ENCODE measurements at regions not wholly inside any gene's neighbourhood (a gene's known extent, or its start where the extent isn't known, plus 50 kb on each side); places are given as distances from the start of the nearest gene placed in this dataset.

- Histone ChIP-seq H3K9me3 (no peaks in the 10 kb centered on the region), H3K4me3 (no peak overlapping the region), H3K27ac (no peak overlapping the region), H3K36me3 (no peaks in the 10 kb centered on the region), H3K4me1 (no peaks in the 10 kb centered on the region), H3K27me3 (no peaks in the 10 kb centered on the region)
- WGBS, 2 donors (ENCODE audit: low coverage in 1 of 2), result 74 to 75% methylated on average over 2 of the region's 2 CpGs
- DNase-seq, result no peak
- no peak for TF ChIP-seq POLR2AphosphoS5 (IDR thresholded peaks at IDR 0.05)
- no peak for TF ChIP-seq POLR2A (IDR thresholded peaks at IDR 0.05)
- no peak for TF ChIP-seq EP300 (IDR thresholded peaks at IDR 0.05; ENCODE audit: low read depth)
- TF ChIP-seq, protein P1, sequence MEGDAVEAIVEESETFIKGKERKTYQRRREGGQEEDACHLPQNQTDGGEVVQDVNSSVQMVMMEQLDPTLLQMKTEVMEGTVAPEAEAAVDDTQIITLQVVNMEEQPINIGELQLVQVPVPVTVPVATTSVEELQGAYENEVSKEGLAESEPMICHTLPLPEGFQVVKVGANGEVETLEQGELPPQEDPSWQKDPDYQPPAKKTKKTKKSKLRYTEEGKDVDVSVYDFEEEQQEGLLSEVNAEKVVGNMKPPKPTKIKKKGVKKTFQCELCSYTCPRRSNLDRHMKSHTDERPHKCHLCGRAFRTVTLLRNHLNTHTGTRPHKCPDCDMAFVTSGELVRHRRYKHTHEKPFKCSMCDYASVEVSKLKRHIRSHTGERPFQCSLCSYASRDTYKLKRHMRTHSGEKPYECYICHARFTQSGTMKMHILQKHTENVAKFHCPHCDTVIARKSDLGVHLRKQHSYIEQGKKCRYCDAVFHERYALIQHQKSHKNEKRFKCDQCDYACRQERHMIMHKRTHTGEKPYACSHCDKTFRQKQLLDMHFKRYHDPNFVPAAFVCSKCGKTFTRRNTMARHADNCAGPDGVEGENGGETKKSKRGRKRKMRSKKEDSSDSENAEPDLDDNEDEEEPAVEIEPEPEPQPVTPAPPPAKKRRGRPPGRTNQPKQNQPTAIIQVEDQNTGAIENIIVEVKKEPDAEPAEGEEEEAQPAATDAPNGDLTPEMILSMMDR (IDR thresholded peaks at IDR 0.05), result no peak
- intact Hi-C loops (cut with DNase I; ENCODE audit: low total_unique reads), result no loop called here
- in situ Hi-C loops (cut with MboI; ENCODE audit: low pct_ligation_motif_present in 1 of 4, low pct_unique_long_range_greater_than_20kb in 1 of 4, low sequenced_read_pairs in 3 of 4), result no loop called here
Measured at GRCh38 chr14:55813630-55814029, 233.6 kb downstream of the KTN1 start.

- WGBS, 2 donors (ENCODE audit: low coverage in 1 of 2), result 71 to 90% methylated on average over 1 of the region's 1 CpG
- Histone ChIP-seq H3K27me3 (no peaks in the 10 kb centered on the region), H3K4me1 (no peaks in the 10 kb centered on the region), H3K27ac (no peak overlapping the region), H3K4me3 (no peak overlapping the region), H3K36me3 (no peaks in the 10 kb centered on the region), H3K9me3 (no peaks in the 10 kb centered on the region)
- intact Hi-C loops (cut with DNase I; ENCODE audit: low total_unique reads), result no loop called here
- in situ Hi-C loops (cut with MboI; ENCODE audit: low pct_ligation_motif_present in 1 of 4, low pct_unique_long_range_greater_than_20kb in 1 of 4, low sequenced_read_pairs in 3 of 4), result no loop called here
- TF ChIP-seq POLR2A (IDR thresholded peaks at IDR 0.05), result no peak
- TF ChIP-seq, protein P1 (IDR thresholded peaks at IDR 0.05), result no peak
- no peak for TF ChIP-seq POLR2AphosphoS5 (IDR thresholded peaks at IDR 0.05)
- no peak for TF ChIP-seq EP300 (IDR thresholded peaks at IDR 0.05; ENCODE audit: low read depth)
- DNase-seq, result no peak
Measured at GRCh38 chr14:55814064-55814463, 234.1 kb downstream of the KTN1 start.

- Histone ChIP-seq H3K27ac (no peak overlapping the region), H3K36me3 (no peaks in the 10 kb centered on the region), H3K27me3 (no peaks in the 10 kb centered on the region), H3K9me3 (no peaks in the 10 kb centered on the region), H3K4me3 (no peak overlapping the region), H3K4me1 (no peaks in the 10 kb centered on the region)
- DNase-seq, result no peak
- 88 to 97% methylated on average over 1 of the region's 1 CpG for WGBS, 2 donors (ENCODE audit: low coverage in 1 of 2)
- in situ Hi-C loops (cut with MboI; ENCODE audit: low pct_ligation_motif_present in 1 of 4, low pct_unique_long_range_greater_than_20kb in 1 of 4, low sequenced_read_pairs in 3 of 4) (no loop called here), intact Hi-C loops (cut with DNase I; ENCODE audit: low total_unique reads) (no loop called here)
- TF ChIP-seq, protein P1 (IDR thresholded peaks at IDR 0.05), result no peak
Measured at GRCh38 chr14:55814873-55815272, 234.9 kb downstream of the KTN1 start.

- intact Hi-C loops (cut with DNase I; ENCODE audit: low total_unique reads) (no loop called here), in situ Hi-C loops (cut with MboI; ENCODE audit: low pct_ligation_motif_present in 1 of 4, low pct_unique_long_range_greater_than_20kb in 1 of 4, low sequenced_read_pairs in 3 of 4) (no loop called here)
- no peaks in the 10 kb centered on the region for H3K36me3 ChIP-seq
- no peak overlapping the region for H3K4me3 ChIP-seq
- no peak for DNase-seq
- H3K27ac ChIP-seq, result no peak overlapping the region
- H3K4me1 ChIP-seq, result no peaks in the 10 kb centered on the region
- H3K27me3 ChIP-seq, result no peaks in the 10 kb centered on the region
- TF ChIP-seq POLR2AphosphoS5 (IDR thresholded peaks at IDR 0.05) (no peak), EP300 (IDR thresholded peaks at IDR 0.05; ENCODE audit: low read depth) (no peak), POLR2A (IDR thresholded peaks at IDR 0.05) (no peak)
- TF ChIP-seq, protein P1 (IDR thresholded peaks at IDR 0.05), result no peak
- no peaks in the 10 kb centered on the region for H3K9me3 ChIP-seq
Measured at GRCh38 chr14:55816225-55816624, 236.2 kb downstream of the KTN1 start.
